Activated naive CD8-positive, alpha-beta T cell treated with anti-CD3 and anti-CD28 coated beads, Interleukin-2, amount 50 U/mL, for 24 hours (primary cell): ENCODE measurements at regions not wholly inside any gene's neighbourhood (a gene's known extent, or its start where the extent isn't known, plus 50 kb on each side); places are given as distances from the start of the nearest gene placed in this dataset.

ENCODE experiments used
- ATAC-seq: fragments of 150-1000 bp; cut with Tn5 transposase; one replicate; pipeline ENCODE4 v1.10.0; 2021
- DNase-seq: peaks from one replicate; pipeline ENCODE4 v3.0.0; 2021
- H3K27ac Mint-ChIP-seq: one replicate; pipeline ENCODE4 v1.8.0; 2021; ENCODE audit warnings: mild to moderate bottlenecking, mixed read lengths
- H3K27me3 Mint-ChIP-seq: one replicate; pipeline ENCODE4 v1.8.0; 2021; ENCODE audit warnings: mixed read lengths
- H3K36me3 Mint-ChIP-seq: one replicate; pipeline ENCODE4 v1.8.0; 2021; ENCODE audit warnings: low read depth, mixed read lengths
- H3K4me1 Mint-ChIP-seq: one replicate; pipeline ENCODE4 v1.8.0; 2021; ENCODE audit warnings: mixed read lengths
- H3K4me3 Mint-ChIP-seq: one replicate; pipeline ENCODE4 v1.8.0; 2021; ENCODE audit warnings: mild to moderate bottlenecking, moderate library complexity, mixed read lengths
- H3K9me3 Mint-ChIP-seq: one replicate; pipeline ENCODE4 v1.8.0; 2021; ENCODE audit warnings: mixed read lengths

GRCh38 chr1:8203056-8203455 lies 114.9 kb upstream of the SLC45A1 start:
- H3K9me3 Mint-ChIP-seq: no peaks in the 10 kb centered on the region
- DNase-seq (no peak), ATAC-seq (no peak)
- H3K4me3 Mint-ChIP-seq: no peak overlapping the region
- no peaks in the 10 kb centered on the region for H3K4me1 Mint-ChIP-seq
- H3K27ac Mint-ChIP-seq: no peak overlapping the region
- H3K27me3 Mint-ChIP-seq: no peaks in the 10 kb centered on the region
- H3K36me3 Mint-ChIP-seq: no peaks in the 10 kb centered on the region

DNA sequence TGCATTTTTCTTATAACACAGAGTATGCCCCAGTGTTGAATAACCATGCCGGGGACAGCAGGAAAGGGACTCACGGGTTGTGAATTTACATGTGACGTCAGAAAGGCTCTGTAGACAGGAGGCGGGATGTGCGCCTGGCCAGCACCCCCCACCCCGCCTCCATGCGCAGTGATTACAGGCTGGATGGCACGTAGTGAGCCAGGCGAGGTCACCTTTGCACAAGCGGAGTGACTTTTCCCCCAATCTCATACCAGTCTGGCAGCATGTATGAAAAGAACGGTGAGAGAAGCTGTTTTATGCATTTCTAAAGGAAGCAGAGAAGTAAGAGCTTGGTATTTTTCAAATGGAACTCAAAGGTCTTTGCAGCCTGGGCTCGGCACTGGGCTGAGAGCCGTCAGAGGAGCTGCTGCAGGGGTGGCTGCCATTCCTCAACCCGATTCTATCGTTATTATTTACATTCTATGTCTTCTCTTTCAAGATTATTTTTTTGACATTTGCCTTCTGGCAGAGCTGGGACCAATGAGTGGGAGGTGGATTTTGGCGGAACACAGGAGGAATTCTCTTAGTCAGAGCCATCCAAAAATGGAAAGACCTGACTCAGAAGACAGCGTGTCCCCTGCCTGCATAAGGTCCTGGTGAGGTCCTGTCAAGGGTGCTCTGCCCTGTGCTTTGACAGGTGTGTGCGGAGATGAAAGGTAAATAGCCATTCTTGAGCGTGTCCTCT lies 115.6 kb upstream of the SLC45A1 start:
- Mint-ChIP-seq H3K4me1 (peaks cover 4% of the 10 kb centered on the region), H3K27me3 (no peaks in the 10 kb centered on the region), H3K9me3 (no peaks in the 10 kb centered on the region), H3K27ac (no peak overlapping the region), H3K36me3 (no peaks in the 10 kb centered on the region), H3K4me3 (no peak overlapping the region)
- no peak for ATAC-seq
- DNase-seq: no peak

DNA sequence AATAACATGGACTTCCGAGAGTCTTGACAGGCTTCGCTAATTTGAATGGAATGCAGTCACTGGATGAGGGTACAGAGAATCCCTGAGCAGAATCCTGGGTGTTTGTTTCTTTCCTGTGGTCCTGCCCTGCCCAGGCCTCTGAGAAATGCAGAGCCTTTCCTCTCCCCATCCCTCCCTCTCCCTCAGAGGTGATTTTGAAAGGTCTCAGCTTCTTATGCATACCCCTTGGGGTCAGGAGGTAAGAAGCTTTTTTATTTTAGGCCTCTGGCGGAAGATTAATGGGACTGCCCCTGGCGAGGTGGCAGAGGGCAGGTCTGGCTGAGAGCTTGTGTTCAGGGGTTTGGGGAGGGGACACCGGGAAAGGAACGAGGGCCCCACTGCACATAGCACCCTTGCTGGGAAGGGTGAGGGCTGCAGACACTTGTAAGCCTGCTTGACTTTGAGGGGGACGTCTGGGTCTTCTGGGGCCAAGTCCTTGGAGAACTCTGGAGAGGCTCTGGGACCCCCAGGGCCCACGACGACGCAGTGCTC lies 116.5 kb upstream of the SLC45A1 start:
- Mint-ChIP-seq H3K9me3 (no peaks in the 10 kb centered on the region), H3K36me3 (no peaks in the 10 kb centered on the region), H3K27ac (no peak overlapping the region), H3K27me3 (no peaks in the 10 kb centered on the region), H3K4me3 (no peak overlapping the region), H3K4me1 (peaks cover 4% of the 10 kb centered on the region)
- ATAC-seq: no peak
- DNase-seq: no peak

GRCh38 chr1:8200317-8201115 lies 117.4 kb upstream of the SLC45A1 start:
- ATAC-seq (no peak), DNase-seq (no peak)
- Mint-ChIP-seq H3K4me1 (peaks cover 4% of the 10 kb centered on the region), H3K9me3 (no peaks in the 10 kb centered on the region), H3K36me3 (no peaks in the 10 kb centered on the region), H3K4me3 (no peak overlapping the region), H3K27ac (no peak overlapping the region), H3K27me3 (no peaks in the 10 kb centered on the region)

GRCh38 chr1:8198522-8198921 lies 119.4 kb upstream of the SLC45A1 start:
- no peaks in the 10 kb centered on the region for H3K9me3 Mint-ChIP-seq
- peaks cover 4% of the 10 kb centered on the region for H3K4me1 Mint-ChIP-seq
- no peaks in the 10 kb centered on the region for H3K36me3 Mint-ChIP-seq
- H3K27me3 Mint-ChIP-seq: peaks cover 2% of the 10 kb centered on the region
- no peak for ATAC-seq
- H3K4me3 Mint-ChIP-seq: no peak overlapping the region
- DNase-seq: no peak
- no peak overlapping the region for H3K27ac Mint-ChIP-seq

GRCh38 chr1:8197493-8198282 lies 120.2 kb upstream of the SLC45A1 start:
- H3K27me3 Mint-ChIP-seq: peaks cover 2% of the 10 kb centered on the region

GRCh38 chr1:8194481-8195227 lies 123.3 kb upstream of the SLC45A1 start:
- DNase-seq: no peak
- Mint-ChIP-seq H3K4me1 (peaks cover 4% of the 10 kb centered on the region), H3K27me3 (peaks cover 2% of the 10 kb centered on the region), H3K27ac (no peak overlapping the region), H3K36me3 (no peaks in the 10 kb centered on the region), H3K9me3 (no peaks in the 10 kb centered on the region), H3K4me3 (no peak overlapping the region)
- ATAC-seq: no peak

More at GRCh38 chr1:8197493-8198282, 120.2 kb upstream of the SLC45A1 start:
- H3K9me3 Mint-ChIP-seq: no peaks in the 10 kb centered on the region
- no peaks in the 10 kb centered on the region for H3K36me3 Mint-ChIP-seq
- no peak overlapping the region for H3K27ac Mint-ChIP-seq
- H3K4me1 Mint-ChIP-seq: peaks cover 4% of the 10 kb centered on the region
- DNase-seq (no peak), ATAC-seq (no peak)
- no peak overlapping the region for H3K4me3 Mint-ChIP-seq

GRCh38 chr1:8193840-8194406 lies 124.0 kb upstream of the SLC45A1 start:
- H3K9me3 Mint-ChIP-seq: no peaks in the 10 kb centered on the region
- H3K4me3 Mint-ChIP-seq: no peak overlapping the region
- DNase-seq: no peak
- H3K4me1 Mint-ChIP-seq: peaks cover 4% of the 10 kb centered on the region
- H3K27me3 Mint-ChIP-seq: peaks cover 2% of the 10 kb centered on the region
- ATAC-seq: no peak
- H3K36me3 Mint-ChIP-seq: no peaks in the 10 kb centered on the region
- no peak overlapping the region for H3K27ac Mint-ChIP-seq

DNA sequence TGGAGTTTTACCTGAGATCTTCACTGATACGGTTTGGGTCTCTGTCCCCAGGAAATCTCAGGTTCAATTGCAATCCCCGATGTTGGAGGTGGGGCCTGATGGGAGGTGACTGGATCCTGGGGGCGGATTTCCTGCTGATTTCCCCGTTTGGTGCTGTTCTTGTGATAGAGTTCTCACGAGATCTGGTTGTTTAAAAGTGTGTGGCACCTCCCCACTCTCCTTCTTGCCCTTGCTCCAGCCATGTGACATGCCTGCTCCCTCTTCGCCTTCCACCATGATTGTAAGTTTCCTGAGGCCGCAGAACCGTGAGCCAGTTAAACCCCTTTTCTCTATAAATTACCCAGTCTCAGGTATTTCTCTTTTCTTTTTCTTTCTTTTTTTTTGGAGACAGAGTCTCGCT lies 126.4 kb upstream of the SLC45A1 start:
- ATAC-seq: no peak
- Mint-ChIP-seq H3K27ac (no peak overlapping the region), H3K4me1 (no peaks in the 10 kb centered on the region), H3K4me3 (no peak overlapping the region), H3K9me3 (no peaks in the 10 kb centered on the region), H3K36me3 (no peaks in the 10 kb centered on the region), H3K27me3 (peaks cover 4% of the 10 kb centered on the region)
- no peak for DNase-seq

DNA sequence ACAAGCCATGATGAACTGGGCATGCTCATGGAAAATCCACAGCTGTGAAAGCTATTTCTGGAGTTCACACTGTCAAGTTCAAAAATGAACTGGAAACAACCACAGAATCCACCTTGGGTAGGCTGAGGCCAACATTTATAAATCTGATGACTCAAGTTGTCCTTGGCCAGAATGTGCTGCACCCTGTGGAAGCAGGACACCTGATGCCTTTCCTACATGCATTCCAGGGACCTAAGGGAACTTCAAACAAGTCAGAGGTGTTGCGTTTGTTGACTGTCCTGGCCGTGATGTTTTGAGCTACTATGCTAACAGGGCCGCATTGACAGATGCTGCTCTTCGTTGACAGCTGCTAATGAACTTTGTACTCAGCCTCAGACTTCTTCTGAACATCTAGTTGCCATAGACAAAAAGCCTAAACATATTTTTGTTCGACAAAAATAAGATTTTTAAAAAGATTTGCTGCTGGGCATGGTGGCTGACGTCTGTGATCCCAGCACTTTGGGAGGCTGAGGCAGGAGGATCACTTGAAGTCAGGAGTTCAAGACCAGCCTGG lies 127.9 kb upstream of the SLC45A1 start:
- Mint-ChIP-seq H3K27ac (no peak overlapping the region), H3K27me3 (peaks cover 4% of the 10 kb centered on the region)

GRCh38 chr1:8185400-8185799 lies 132.5 kb upstream of the SLC45A1 start:
- no peak overlapping the region for H3K4me3 Mint-ChIP-seq
- DNase-seq (no peak), ATAC-seq (no peak)
- H3K9me3 Mint-ChIP-seq: no peaks in the 10 kb centered on the region
- H3K36me3 Mint-ChIP-seq: no peaks in the 10 kb centered on the region
- H3K4me1 Mint-ChIP-seq: peaks cover 4% of the 10 kb centered on the region
- no peak overlapping the region for H3K27ac Mint-ChIP-seq
- H3K27me3 Mint-ChIP-seq: peaks cover 3% of the 10 kb centered on the region

More for the DNA sequence above, 127.9 kb upstream of the SLC45A1 start:
- no peaks in the 10 kb centered on the region for H3K9me3 Mint-ChIP-seq
- H3K36me3 Mint-ChIP-seq: no peaks in the 10 kb centered on the region
- DNase-seq: no peak
- ATAC-seq: no peak
- H3K4me3 Mint-ChIP-seq: no peak overlapping the region
- no peaks in the 10 kb centered on the region for H3K4me1 Mint-ChIP-seq

GRCh38 chr1:8184301-8184700 lies 133.6 kb upstream of the SLC45A1 start:
- H3K27ac Mint-ChIP-seq: no peak overlapping the region
- peaks cover under 1% of the 10 kb centered on the region for H3K36me3 Mint-ChIP-seq
- peaks cover 4% of the 10 kb centered on the region for H3K4me1 Mint-ChIP-seq
- DNase-seq (no peak), ATAC-seq (no peak)
- H3K4me3 Mint-ChIP-seq: no peak overlapping the region
- H3K27me3 Mint-ChIP-seq: peaks cover 3% of the 10 kb centered on the region
- peaks cover 10% of the 10 kb centered on the region for H3K9me3 Mint-ChIP-seq

GRCh38 chr1:8182034-8182761 lies 135.7 kb upstream of the SLC45A1 start:
- ATAC-seq (peak; percentile 36), DNase-seq (no peak)
- peaks cover 4% of the 10 kb centered on the region for H3K4me1 Mint-ChIP-seq
- peaks cover 20% of the 10 kb centered on the region for H3K9me3 Mint-ChIP-seq
- H3K4me3 Mint-ChIP-seq: no peak overlapping the region
- no peak overlapping the region for H3K27ac Mint-ChIP-seq
- peaks cover 7% of the 10 kb centered on the region for H3K36me3 Mint-ChIP-seq
- peaks cover 3% of the 10 kb centered on the region for H3K27me3 Mint-ChIP-seq
